ENCODE measurements at regions not wholly inside any gene's neighbourhood (a gene's known extent, or its start where the extent isn't known, plus 50 kb on each side); places are given as distances from the start of the nearest gene placed in this dataset.

- no peak overlapping the region for H3K4me3 ChIP-seq (ENCODE audit: low read depth, low read length)
- no peak for DNase-seq (ENCODE audit: low read depth)
- TF ChIP-seq CTCF (conservative IDR thresholded peaks at IDR 0.05; ENCODE audit: low read depth, low read length): no peak
Measured at GRCh38 chrX:134738986-134739740, 57.8 kb downstream of the PABIR2 start.

- TF ChIP-seq CTCF (conservative IDR thresholded peaks at IDR 0.05; ENCODE audit: low read depth, low read length): no peak
- no peak overlapping the region for H3K4me3 ChIP-seq (ENCODE audit: low read depth, low read length)
- no peak for DNase-seq (ENCODE audit: low read depth)
Measured at GRCh38 chrX:134738445-134738844, 58.6 kb downstream of the PABIR2 start.

GRCh38 chrX:134737721-134738369, 59.2 kb downstream of the PABIR2 start:
- DNase-seq (ENCODE audit: low read depth): no peak
- no peak overlapping the region for H3K4me3 ChIP-seq (ENCODE audit: low read depth, low read length)
- no peak for TF ChIP-seq CTCF (conservative IDR thresholded peaks at IDR 0.05; ENCODE audit: low read depth, low read length)

- no peak for DNase-seq (ENCODE audit: low read depth)
- H3K4me3 ChIP-seq (ENCODE audit: low read depth, low read length): no peak overlapping the region
- TF ChIP-seq CTCF (conservative IDR thresholded peaks at IDR 0.05; ENCODE audit: low read depth, low read length): no peak
Measured at GRCh38 chrX:134737061-134737460, 59.9 kb downstream of the PABIR2 start.

- TF ChIP-seq CTCF (conservative IDR thresholded peaks at IDR 0.05; ENCODE audit: low read depth, low read length): no peak
- H3K4me3 ChIP-seq (ENCODE audit: low read depth, low read length): no peak overlapping the region
- no peak for DNase-seq (ENCODE audit: low read depth)
Measured at GRCh38 chrX:134736356-134736755, 60.6 kb downstream of the PABIR2 start.

- no peak overlapping the region for H3K4me3 ChIP-seq (ENCODE audit: low read depth, low read length)
- no peak for DNase-seq (ENCODE audit: low read depth)
- TF ChIP-seq CTCF (conservative IDR thresholded peaks at IDR 0.05; ENCODE audit: low read depth, low read length): no peak
Measured at GRCh38 chrX:134735015-134735414, 62.0 kb downstream of the PABIR2 start.

Data from epithelial cell of proximal tubule (primary cell).